ENCODE measurements at regions not wholly inside any gene's neighbourhood (a gene's known extent, or its start where the extent isn't known, plus 50 kb on each side); places are given as distances from the start of the nearest gene placed in this dataset.

GRCh38 chr15:37872661-37873060 is 61.8 kb upstream of the TMCO5A start:
- TF ChIP-seq, protein P1, sequence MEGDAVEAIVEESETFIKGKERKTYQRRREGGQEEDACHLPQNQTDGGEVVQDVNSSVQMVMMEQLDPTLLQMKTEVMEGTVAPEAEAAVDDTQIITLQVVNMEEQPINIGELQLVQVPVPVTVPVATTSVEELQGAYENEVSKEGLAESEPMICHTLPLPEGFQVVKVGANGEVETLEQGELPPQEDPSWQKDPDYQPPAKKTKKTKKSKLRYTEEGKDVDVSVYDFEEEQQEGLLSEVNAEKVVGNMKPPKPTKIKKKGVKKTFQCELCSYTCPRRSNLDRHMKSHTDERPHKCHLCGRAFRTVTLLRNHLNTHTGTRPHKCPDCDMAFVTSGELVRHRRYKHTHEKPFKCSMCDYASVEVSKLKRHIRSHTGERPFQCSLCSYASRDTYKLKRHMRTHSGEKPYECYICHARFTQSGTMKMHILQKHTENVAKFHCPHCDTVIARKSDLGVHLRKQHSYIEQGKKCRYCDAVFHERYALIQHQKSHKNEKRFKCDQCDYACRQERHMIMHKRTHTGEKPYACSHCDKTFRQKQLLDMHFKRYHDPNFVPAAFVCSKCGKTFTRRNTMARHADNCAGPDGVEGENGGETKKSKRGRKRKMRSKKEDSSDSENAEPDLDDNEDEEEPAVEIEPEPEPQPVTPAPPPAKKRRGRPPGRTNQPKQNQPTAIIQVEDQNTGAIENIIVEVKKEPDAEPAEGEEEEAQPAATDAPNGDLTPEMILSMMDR (conservative IDR thresholded peaks at IDR 0.05): no peak
- H3K27ac ChIP-seq: no peak overlapping the region

DNA sequence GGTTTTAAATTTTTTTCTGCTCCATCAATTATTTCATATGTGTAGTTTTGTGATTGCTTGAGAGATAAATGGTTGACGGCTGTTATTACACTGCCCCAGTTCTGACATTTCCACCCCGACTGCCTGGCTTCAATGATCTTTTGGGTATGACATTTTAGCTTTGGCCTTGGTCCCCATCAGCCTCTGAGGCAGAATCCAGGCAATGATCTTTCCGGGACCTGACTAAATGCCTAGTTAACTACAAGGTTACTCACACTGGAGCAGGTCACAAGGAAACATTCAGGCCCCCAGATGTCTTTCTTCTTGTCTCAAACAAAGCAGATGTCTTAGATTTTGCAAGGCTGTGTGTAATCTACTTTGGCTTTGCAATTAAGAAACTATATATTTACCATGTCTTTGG is 61.1 kb upstream of the TMCO5A start:
- TF ChIP-seq, protein P1 (conservative IDR thresholded peaks at IDR 0.05): no peak
- H3K27ac ChIP-seq: no peak overlapping the region

- no peak overlapping the region for H3K27ac ChIP-seq
- TF ChIP-seq, protein P1 (conservative IDR thresholded peaks at IDR 0.05): no peak
Observed at GRCh38 chr15:37876900-37877299, 57.5 kb upstream of the TMCO5A start.

DNA sequence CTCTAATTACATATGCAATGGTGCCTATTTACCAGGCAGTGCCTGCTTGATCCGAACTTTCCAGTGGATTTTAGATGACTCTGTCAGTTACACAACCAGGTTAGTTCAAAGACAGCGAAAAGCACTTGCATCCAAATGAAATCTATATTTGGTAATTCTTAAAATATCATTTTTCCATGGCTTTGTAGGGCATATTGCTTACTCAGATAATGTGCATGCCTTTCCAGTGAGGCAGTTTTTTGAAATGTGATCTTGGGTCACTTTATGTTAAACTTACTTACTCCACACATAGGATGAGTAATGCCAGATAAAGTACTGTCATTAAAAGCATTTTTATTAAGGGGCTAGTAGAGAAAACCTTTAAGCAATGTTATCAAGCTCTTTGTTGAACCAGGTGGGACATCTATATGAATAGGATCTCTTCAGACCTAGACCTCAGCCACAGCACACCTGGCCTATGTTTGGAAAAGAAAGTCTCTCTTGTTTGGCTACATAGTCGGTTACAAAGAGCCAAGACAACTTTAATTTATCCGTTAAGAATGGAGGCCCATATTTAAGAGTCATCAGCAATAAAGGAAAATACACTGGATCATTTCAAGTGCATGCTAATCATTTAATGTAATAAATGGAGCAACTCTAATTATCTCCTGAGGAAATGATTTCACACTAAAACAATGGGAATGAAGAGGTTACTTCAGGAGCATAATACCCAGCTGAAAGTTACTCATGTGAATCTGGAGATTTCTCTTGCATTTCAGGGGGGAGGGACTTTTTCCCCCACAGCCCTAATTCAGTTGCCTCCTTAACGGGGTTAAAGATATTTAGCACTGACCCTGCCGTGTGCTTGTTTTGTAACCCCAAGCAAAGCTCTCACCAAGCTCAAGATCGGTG is 56.3 kb upstream of the TMCO5A start:
- no peak overlapping the region for H3K27ac ChIP-seq
- TF ChIP-seq, protein P1 (conservative IDR thresholded peaks at IDR 0.05): no peak

GRCh38 chr15:37880009-37880834 is 54.2 kb upstream of the TMCO5A start:
- TF ChIP-seq, protein P1 (conservative IDR thresholded peaks at IDR 0.05): peak; percentile 81
- H3K27ac ChIP-seq: no peak overlapping the region

- no peak overlapping the region for H3K27ac ChIP-seq
- TF ChIP-seq, protein P1 (conservative IDR thresholded peaks at IDR 0.05): peak; percentile 37
Observed at GRCh38 chr15:37880835-37881153, 53.6 kb upstream of the TMCO5A start.

DNA sequence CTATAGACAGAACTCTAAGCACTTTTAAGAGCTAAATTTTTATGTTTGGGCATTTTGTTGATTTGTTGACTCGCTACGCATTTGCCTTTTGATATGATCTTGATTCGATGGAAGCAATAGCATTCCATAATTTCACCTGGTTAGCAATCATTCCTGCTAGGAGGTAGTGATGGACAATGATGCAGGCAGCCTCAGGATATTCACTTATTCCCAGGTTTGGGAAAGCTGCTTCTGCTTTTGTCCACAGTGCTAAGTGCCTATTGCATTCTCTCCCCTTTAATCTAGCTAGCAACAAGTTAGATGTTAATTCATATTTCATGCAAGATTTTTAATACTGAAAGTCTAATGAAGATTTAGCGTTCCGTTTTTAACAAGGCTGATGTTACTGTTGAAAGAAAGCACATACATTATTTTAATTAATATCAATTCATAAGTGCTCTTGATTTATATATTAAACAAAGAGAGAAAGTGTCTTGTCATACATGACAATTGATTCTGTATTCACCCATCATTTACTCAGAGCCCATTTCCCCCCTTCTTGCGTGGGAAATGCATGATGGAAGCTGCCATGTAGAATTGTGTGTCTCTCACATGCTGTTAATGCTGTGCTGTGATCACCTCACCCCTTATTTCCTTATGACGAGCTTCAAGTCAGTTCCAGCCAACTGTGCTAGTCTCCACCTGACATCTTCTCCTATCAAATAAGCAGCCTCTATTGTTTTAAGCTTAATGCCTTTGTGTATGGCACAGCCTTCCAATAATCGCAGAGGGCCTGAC is 53.0 kb upstream of the TMCO5A start:
- TF ChIP-seq, protein P1 (conservative IDR thresholded peaks at IDR 0.05): no peak

More for the DNA sequence above, 53.0 kb upstream of the TMCO5A start:
- no peak overlapping the region for H3K27ac ChIP-seq

All from VCaP (cell line).